SK-N-SH treated with all-trans-retinoic acid at 6 μM for 48 hours (cell line): ENCODE measurements at regions not wholly inside any gene's neighbourhood (a gene's known extent, or its start where the extent isn't known, plus 50 kb on each side); places are given as distances from the start of the nearest gene placed in this dataset.

Experiments used
- PATZ1 ChIP-seq: fragments of 250-450 bp; sonication (Bioruptor Pico); IDR thresholded peaks from 2 replicates; pipeline ENCODE4 v1.8.0; 2020; ENCODE audit warnings: mild to moderate bottlenecking, moderate library complexity, borderline replicate concordance
- TSHZ2 ChIP-seq: fragments of 250-450 bp; sonication (Bioruptor Pico); IDR thresholded peaks from 2 replicates; pipeline ENCODE4 v1.5.0; 2020; ENCODE audit warnings: mild to moderate bottlenecking, moderate library complexity

- TF ChIP-seq TSHZ2 (CRISPR knock-in tag) (no peak), PATZ1 (no peak)
Observed at GRCh38 chr6:170142559-170142958, 148.3 kb downstream of the DLL1 start.
